Panc1 (cell line): ENCODE measurements at regions not wholly inside any gene's neighbourhood (a gene's known extent, or its start where the extent isn't known, plus 50 kb on each side); places are given as distances from the start of the nearest gene placed in this dataset.

Source experiments
- CTCF ChIP-seq: fragments of 450-650 bp; IDR thresholded peaks from 2 replicates; pipeline ENCODE4 v1.5.1; 2017; ENCODE audit warnings: mild to moderate bottlenecking
- POLR2AphosphoS5 ChIP-seq: IDR thresholded peaks from 2 replicates; pipeline ENCODE4 v1.6.1; 2012; ENCODE audit warnings: mild to moderate bottlenecking, low read depth, low read length, moderate library complexity

GRCh38 chrX:27057883-27058282 lies 405.3 kb downstream of the PPP4R3C start:
- TF ChIP-seq CTCF (no peak), POLR2AphosphoS5 (no peak)
